ENCODE measurements at regions not wholly inside any gene's neighbourhood (a gene's known extent, or its start where the extent isn't known, plus 50 kb on each side); places are given as distances from the start of the nearest gene placed in this dataset.

GRCh38 chr1:34353409-34353808 is 176.7 kb downstream of the C1orf94 start:
- Histone ChIP-seq H3K4me1 (ENCODE audit: control insufficient read depth in 3 of 3, insufficient read depth in 3 of 3, low read length in 3 of 3) (no peaks in the 10 kb centered on the region), H3K27me3 (ENCODE audit: control insufficient read depth in 3 of 3, insufficient read depth in 3 of 3, low read length in 3 of 3) (peaks cover 0 to 15% (median 7%) of the 10 kb centered on the region in 3 donors), H3K4me3 (ENCODE audit: low read length in 3 of 3) (no peak overlapping the region), H3K9ac (ENCODE audit: low read depth in 1 of 3, low read length in 3 of 3) (no peak overlapping the region), H3K9me3 (ENCODE audit: control insufficient read depth in 3 of 3, low read length in 3 of 3) (peaks cover 0 to 2% (median 0%) of the 10 kb centered on the region in 3 donors), H3K36me3 (ENCODE audit: control insufficient read depth in 3 of 3, insufficient read depth in 3 of 3, low read length in 3 of 3) (no peaks in the 10 kb centered on the region), H3K27ac (ENCODE audit: low read depth, low read length) (no peak overlapping the region)

- H3K9me3 ChIP-seq (ENCODE audit: control insufficient read depth in 3 of 3, low read length in 3 of 3): no peaks in the 10 kb centered on the region
These were observed 177.7 kb downstream of the C1orf94 start for GRCh38 chr1:34354367-34354766.

GRCh38 chr1:34356853-34357252 is 180.1 kb downstream of the C1orf94 start:
- Histone ChIP-seq H3K4me1 (ENCODE audit: control insufficient read depth in 3 of 3, insufficient read depth in 3 of 3, low read length in 3 of 3) (no peaks in the 10 kb centered on the region), H3K27me3 (ENCODE audit: control insufficient read depth in 3 of 3, insufficient read depth in 3 of 3, low read length in 3 of 3) (peaks cover 0 to 29% (median 10%) of the 10 kb centered on the region in 3 donors), H3K9me3 (ENCODE audit: control insufficient read depth in 3 of 3, low read length in 3 of 3) (no peaks in the 10 kb centered on the region)

More at GRCh38 chr1:34354367-34354766, 177.7 kb downstream of the C1orf94 start:
- no peak overlapping the region for H3K4me3 ChIP-seq (ENCODE audit: low read length in 3 of 3)
- peaks cover 0 to 24% (median 7%) of the 10 kb centered on the region in 3 donors for H3K27me3 ChIP-seq (ENCODE audit: control insufficient read depth in 3 of 3, insufficient read depth in 3 of 3, low read length in 3 of 3)
- no peaks in the 10 kb centered on the region for H3K4me1 ChIP-seq (ENCODE audit: control insufficient read depth in 3 of 3, insufficient read depth in 3 of 3, low read length in 3 of 3)
- no peak overlapping the region for H3K27ac ChIP-seq (ENCODE audit: low read depth, low read length)
- no peak overlapping the region for H3K9ac ChIP-seq (ENCODE audit: low read depth in 1 of 3, low read length in 3 of 3)
- H3K36me3 ChIP-seq (ENCODE audit: control insufficient read depth in 3 of 3, insufficient read depth in 3 of 3, low read length in 3 of 3): no peaks in the 10 kb centered on the region

GRCh38 chr1:34358636-34359035 is 181.9 kb downstream of the C1orf94 start:
- Histone ChIP-seq H3K27ac (ENCODE audit: low read depth, low read length) (no peak overlapping the region), H3K4me3 (ENCODE audit: low read length in 3 of 3) (no peak overlapping the region), H3K27me3 (ENCODE audit: control insufficient read depth in 3 of 3, insufficient read depth in 3 of 3, low read length in 3 of 3) (peaks cover 0 to 41% (median 13%) of the 10 kb centered on the region in 3 donors), H3K36me3 (ENCODE audit: control insufficient read depth in 3 of 3, insufficient read depth in 3 of 3, low read length in 3 of 3) (no peaks in the 10 kb centered on the region), H3K4me1 (ENCODE audit: control insufficient read depth in 3 of 3, insufficient read depth in 3 of 3, low read length in 3 of 3) (no peaks in the 10 kb centered on the region), H3K9me3 (ENCODE audit: control insufficient read depth in 3 of 3, low read length in 3 of 3) (no peaks in the 10 kb centered on the region), H3K9ac (ENCODE audit: low read depth in 1 of 3, low read length in 3 of 3) (no peak overlapping the region)

More at GRCh38 chr1:34356853-34357252, 180.1 kb downstream of the C1orf94 start:
- no peaks in the 10 kb centered on the region for H3K36me3 ChIP-seq (ENCODE audit: control insufficient read depth in 3 of 3, insufficient read depth in 3 of 3, low read length in 3 of 3)
- H3K27ac ChIP-seq (ENCODE audit: low read depth, low read length): no peak overlapping the region
- H3K9ac ChIP-seq (ENCODE audit: low read depth in 1 of 3, low read length in 3 of 3): no peak overlapping the region
- no peak overlapping the region for H3K4me3 ChIP-seq (ENCODE audit: low read length in 3 of 3)

- no peak overlapping the region for H3K27ac ChIP-seq (ENCODE audit: low read depth, low read length)
- H3K4me3 ChIP-seq (ENCODE audit: low read length in 3 of 3): no peak overlapping the region
- H3K27me3 ChIP-seq (ENCODE audit: control insufficient read depth in 3 of 3, insufficient read depth in 3 of 3, low read length in 3 of 3): peaks cover 0 to 42% (median 13%) of the 10 kb centered on the region in 3 donors
- H3K9me3 ChIP-seq (ENCODE audit: control insufficient read depth in 3 of 3, low read length in 3 of 3): no peaks in the 10 kb centered on the region
- no peak overlapping the region for H3K9ac ChIP-seq (ENCODE audit: low read depth in 1 of 3, low read length in 3 of 3)
- H3K4me1 ChIP-seq (ENCODE audit: control insufficient read depth in 3 of 3, insufficient read depth in 3 of 3, low read length in 3 of 3): no peaks in the 10 kb centered on the region
- no peaks in the 10 kb centered on the region for H3K36me3 ChIP-seq (ENCODE audit: control insufficient read depth in 3 of 3, insufficient read depth in 3 of 3, low read length in 3 of 3)
These were observed 182.7 kb downstream of the C1orf94 start for GRCh38 chr1:34359411-34359810.

GRCh38 chr1:34360574-34360973 is 183.9 kb downstream of the C1orf94 start:
- Histone ChIP-seq H3K4me3 (ENCODE audit: low read length in 3 of 3) (no peak overlapping the region), H3K9me3 (ENCODE audit: control insufficient read depth in 3 of 3, low read length in 3 of 3) (no peaks in the 10 kb centered on the region), H3K36me3 (ENCODE audit: control insufficient read depth in 3 of 3, insufficient read depth in 3 of 3, low read length in 3 of 3) (no peaks in the 10 kb centered on the region), H3K9ac (ENCODE audit: low read depth in 1 of 3, low read length in 3 of 3) (no peak overlapping the region), H3K27me3 (ENCODE audit: control insufficient read depth in 3 of 3, insufficient read depth in 3 of 3, low read length in 3 of 3) (peaks cover 0 to 37% (median 16%) of the 10 kb centered on the region in 3 donors), H3K4me1 (ENCODE audit: control insufficient read depth in 3 of 3, insufficient read depth in 3 of 3, low read length in 3 of 3) (no peaks in the 10 kb centered on the region), H3K27ac (ENCODE audit: low read depth, low read length) (no peak overlapping the region)

- Histone ChIP-seq H3K36me3 (ENCODE audit: control insufficient read depth in 3 of 3, insufficient read depth in 3 of 3, low read length in 3 of 3) (no peaks in the 10 kb centered on the region), H3K9ac (ENCODE audit: low read depth in 1 of 3, low read length in 3 of 3) (no peak overlapping the region), H3K9me3 (ENCODE audit: control insufficient read depth in 3 of 3, low read length in 3 of 3) (no peaks in the 10 kb centered on the region), H3K27ac (ENCODE audit: low read depth, low read length) (no peak overlapping the region), H3K4me3 (ENCODE audit: low read length in 3 of 3) (no peak overlapping the region), H3K4me1 (ENCODE audit: control insufficient read depth in 3 of 3, insufficient read depth in 3 of 3, low read length in 3 of 3) (no peaks in the 10 kb centered on the region), H3K27me3 (ENCODE audit: control insufficient read depth in 3 of 3, insufficient read depth in 3 of 3, low read length in 3 of 3) (peaks cover 0 to 37% (median 16%) of the 10 kb centered on the region in 3 donors)
These were observed 184.4 kb downstream of the C1orf94 start for GRCh38 chr1:34361121-34361520.

GRCh38 chr1:34361781-34362357 is 185.2 kb downstream of the C1orf94 start:
- Histone ChIP-seq H3K4me1 (ENCODE audit: control insufficient read depth in 3 of 3, insufficient read depth in 3 of 3, low read length in 3 of 3) (no peaks in the 10 kb centered on the region), H3K36me3 (ENCODE audit: control insufficient read depth in 3 of 3, insufficient read depth in 3 of 3, low read length in 3 of 3) (no peaks in the 10 kb centered on the region), H3K9me3 (ENCODE audit: control insufficient read depth in 3 of 3, low read length in 3 of 3) (no peaks in the 10 kb centered on the region), H3K4me3 (ENCODE audit: low read length in 3 of 3) (no peak overlapping the region), H3K27me3 (ENCODE audit: control insufficient read depth in 3 of 3, insufficient read depth in 3 of 3, low read length in 3 of 3) (peaks cover 0 to 37% (median 16%) of the 10 kb centered on the region in 3 donors), H3K27ac (ENCODE audit: low read depth, low read length) (no peak overlapping the region), H3K9ac (ENCODE audit: low read depth in 1 of 3, low read length in 3 of 3) (no peak overlapping the region)

GRCh38 chr1:34362949-34363348 is 186.2 kb downstream of the C1orf94 start:
- Histone ChIP-seq H3K4me3 (ENCODE audit: low read length in 3 of 3) (no peak overlapping the region), H3K9ac (ENCODE audit: low read depth in 1 of 3, low read length in 3 of 3) (no peak overlapping the region), H3K27ac (ENCODE audit: low read depth, low read length) (no peak overlapping the region), H3K27me3 (ENCODE audit: control insufficient read depth in 3 of 3, insufficient read depth in 3 of 3, low read length in 3 of 3) (peaks cover 0 to 31% (median 8%) of the 10 kb centered on the region in 3 donors), H3K9me3 (ENCODE audit: control insufficient read depth in 3 of 3, low read length in 3 of 3) (no peaks in the 10 kb centered on the region), H3K4me1 (ENCODE audit: control insufficient read depth in 3 of 3, insufficient read depth in 3 of 3, low read length in 3 of 3) (no peaks in the 10 kb centered on the region), H3K36me3 (ENCODE audit: control insufficient read depth in 3 of 3, insufficient read depth in 3 of 3, low read length in 3 of 3) (no peaks in the 10 kb centered on the region)

- Histone ChIP-seq H3K27me3 (ENCODE audit: control insufficient read depth in 3 of 3, insufficient read depth in 3 of 3, low read length in 3 of 3) (peaks cover 0 to 31% (median 8%) of the 10 kb centered on the region in 3 donors), H3K9ac (ENCODE audit: low read depth in 1 of 3, low read length in 3 of 3) (no peak overlapping the region), H3K27ac (ENCODE audit: low read depth, low read length) (no peak overlapping the region), H3K4me1 (ENCODE audit: control insufficient read depth in 3 of 3, insufficient read depth in 3 of 3, low read length in 3 of 3) (no peaks in the 10 kb centered on the region), H3K36me3 (ENCODE audit: control insufficient read depth in 3 of 3, insufficient read depth in 3 of 3, low read length in 3 of 3) (no peaks in the 10 kb centered on the region), H3K9me3 (ENCODE audit: control insufficient read depth in 3 of 3, low read length in 3 of 3) (no peaks in the 10 kb centered on the region), H3K4me3 (ENCODE audit: low read length in 3 of 3) (no peak overlapping the region)
These were observed 186.7 kb downstream of the C1orf94 start for GRCh38 chr1:34363447-34363846.

Data from skeletal muscle tissue (tissue), 3 donors.